Mesendoderm (in vitro differentiated cells): ENCODE measurements at regions not wholly inside any gene's neighbourhood (a gene's known extent, or its start where the extent isn't known, plus 50 kb on each side); places are given as distances from the start of the nearest gene placed in this dataset.

Source experiments
- DNase-seq: peaks from one replicate; pipeline ENCODE4 v3.0.0; 2013
- H2AK5ac ChIP-seq: 2 replicates; pipeline ENCODE4 v1.6.1; 2013; ENCODE audit warnings: low read length, inconsistent platforms
- H2BK120ac ChIP-seq: 2 replicates; pipeline ENCODE4 v1.6.1; 2013; ENCODE audit warnings: low read depth, mild to moderate bottlenecking, low read length, moderate library complexity, mixed read lengths
- H2BK15ac ChIP-seq: replicated peaks from 2 replicates; pipeline ENCODE4 v1.6.1; 2013; ENCODE audit warnings: low read depth, mild to moderate bottlenecking, moderate library complexity
- H2BK5ac ChIP-seq: 2 replicates; pipeline ENCODE4 v1.6.1; 2013; ENCODE audit warnings: low read length, inconsistent platforms
- H3K18ac ChIP-seq: 2 replicates; pipeline ENCODE4 v1.6.1; 2013; ENCODE audit warnings: mild to moderate bottlenecking, low read length, mixed read lengths
- H3K23ac ChIP-seq: one replicate; pipeline ENCODE4 v1.6.1; 2013; ENCODE audit warnings: low read length
- H3K27ac ChIP-seq: 2 replicates; pipeline ENCODE4 v1.5.1; 2013; ENCODE audit warnings: low read depth, mild to moderate bottlenecking, inconsistent platforms, low read length, moderate library complexity
- H3K27me3 ChIP-seq: 2 replicates; pipeline ENCODE4 v1.6.1; 2013; ENCODE audit warnings: low read length, control low read depth, mild to moderate bottlenecking, inconsistent platforms; ENCODE audit not compliant: insufficient read depth, poor library complexity
- H3K36me3 ChIP-seq: 2 replicates; pipeline ENCODE4 v1.6.1; 2013; ENCODE audit warnings: low read length, inconsistent platforms; ENCODE audit not compliant: control insufficient read depth, insufficient read depth
- H3K4ac ChIP-seq: one replicate; pipeline ENCODE4 v1.6.1; 2013; ENCODE audit warnings: low read depth, mild to moderate bottlenecking, low read length, moderate library complexity
- H3K4me1 ChIP-seq: 2 replicates; pipeline ENCODE4 v1.6.1; 2013; ENCODE audit warnings: low read depth, low read length, inconsistent platforms; ENCODE audit not compliant: control insufficient read depth
- H3K4me2 ChIP-seq: 2 replicates; pipeline ENCODE4 v1.6.1; 2013; ENCODE audit warnings: low read length
- H3K4me3 ChIP-seq: 2 replicates; pipeline ENCODE4 v1.5.1; 2013; ENCODE audit warnings: mild to moderate bottlenecking, low read length
- H3K56ac ChIP-seq: one replicate; pipeline ENCODE4 v1.6.1; 2013; ENCODE audit warnings: low read length
- H3K79me1 ChIP-seq: 2 replicates; pipeline ENCODE4 v1.6.1; 2013; ENCODE audit warnings: low read length, inconsistent platforms
- H3K79me2 ChIP-seq: 2 replicates; pipeline ENCODE4 v1.6.1; 2013; ENCODE audit warnings: mild to moderate bottlenecking, low read length; ENCODE audit not compliant: control insufficient read depth, insufficient read depth
- H3K9ac ChIP-seq: 2 replicates; pipeline ENCODE4 v1.6.1; 2013; ENCODE audit warnings: low read length, inconsistent platforms
- H4K5ac ChIP-seq: one replicate; pipeline ENCODE4 v1.6.1; 2013; ENCODE audit warnings: low read length
- H4K8ac ChIP-seq: one replicate; pipeline ENCODE4 v1.6.1; 2013; ENCODE audit warnings: low read depth, mild to moderate bottlenecking, control low read depth, low read length, moderate library complexity
- WGBS: extraction: QIAGEN DNeasy Blood & Tissue Kit; methylation state at CpG from one replicate; pipeline ENCODE4 v1.1.7; 2013; ENCODE audit warnings: low lambda C conversion rate, missing lambda C conversion rate; ENCODE audit not compliant: insufficient coverage; ENCODE audit errors: extremely low coverage; 5-methylcytosine and 5-hydroxymethylcytosine counted together

DNA sequence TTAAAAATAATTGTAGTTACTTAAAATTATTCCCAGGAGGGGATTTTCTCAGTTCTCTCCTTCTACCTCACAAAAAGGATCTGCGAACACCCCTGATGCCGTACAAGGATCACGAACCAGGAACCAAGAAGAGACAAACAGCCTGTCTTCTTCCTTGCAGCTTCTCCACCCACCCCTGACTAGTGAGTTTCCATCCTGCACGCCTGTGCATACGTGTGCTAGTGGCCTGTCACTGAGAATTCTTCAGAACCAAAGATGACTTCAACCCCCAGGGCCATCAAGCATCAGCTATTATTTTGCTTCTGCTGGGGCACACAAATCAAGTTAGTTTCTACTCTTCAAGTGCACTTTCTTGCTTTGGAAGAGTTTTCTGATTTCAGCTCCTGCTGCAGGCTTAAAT is 175.5 kb upstream of the KLF6 start:
- Histone ChIP-seq H3K4me1 (peaks cover 3% of the 10 kb centered on the region), H3K4ac (no peak overlapping the region), H3K79me2 (no peaks in the 10 kb centered on the region), H3K56ac (no peak overlapping the region), H3K23ac (no peak overlapping the region), H4K8ac (no peak overlapping the region), H3K18ac (no peak overlapping the region), H3K27me3 (no peaks in the 10 kb centered on the region), H3K9ac (no peak overlapping the region), H3K36me3 (no peaks in the 10 kb centered on the region), H3K79me1 (no peaks in the 10 kb centered on the region), H3K27ac (no peak overlapping the region), H3K4me2 (no peak overlapping the region), H3K4me3 (no peak overlapping the region), H2BK15ac (no peak overlapping the region), H4K5ac (no peak overlapping the region), H2BK5ac (no peak overlapping the region), H2AK5ac (no peak overlapping the region), H2BK120ac (no peak overlapping the region)
- no CpG with 5 or more reads among the region's 5 CpGs for WGBS
- DNase-seq = peak; percentile 14

DNA sequence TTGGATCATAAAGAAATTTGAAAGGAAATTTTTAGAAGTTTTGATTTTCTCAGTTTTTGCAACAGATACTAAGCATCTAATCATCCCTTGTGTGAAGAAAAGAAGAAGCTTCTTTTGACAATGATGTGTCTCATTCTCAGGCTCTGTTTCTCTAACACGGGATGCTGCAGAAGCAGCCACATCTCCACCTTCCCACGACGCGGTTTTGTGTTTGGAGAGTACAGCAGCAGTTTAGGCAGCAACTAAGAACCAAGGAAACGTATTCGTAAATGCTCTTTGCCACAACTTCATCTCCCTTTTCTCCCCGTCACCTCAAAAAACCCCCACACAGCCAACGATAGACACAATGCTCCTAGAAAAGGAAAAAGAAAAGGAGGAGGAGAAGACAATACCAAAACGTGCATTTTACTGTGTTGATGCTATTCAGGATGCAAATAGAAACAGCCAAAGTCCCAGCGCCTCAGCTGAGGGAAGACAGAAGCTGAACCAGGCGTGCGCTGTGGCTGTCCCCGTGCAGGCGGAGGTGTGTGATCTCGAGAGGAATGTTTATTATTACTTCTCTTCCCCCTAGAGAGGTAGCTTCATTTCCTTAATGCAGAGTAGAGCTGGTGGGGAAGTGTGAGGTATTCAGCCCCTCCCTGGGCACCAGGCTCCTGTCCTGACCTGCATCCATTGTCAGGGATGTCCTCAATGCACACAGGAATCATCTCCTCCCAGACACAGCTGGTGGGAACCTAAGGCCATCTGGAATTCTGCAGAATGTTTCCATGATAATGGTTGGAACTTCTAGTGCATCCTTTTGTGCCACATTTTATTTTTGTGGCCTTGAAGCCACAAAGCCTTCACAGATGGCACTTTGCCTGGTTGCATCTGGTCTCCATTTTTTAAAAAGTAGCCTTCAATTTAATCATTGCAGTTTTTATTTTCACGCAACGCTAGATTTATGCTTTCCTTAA is 174.6 kb upstream of the KLF6 start:
- H3K18ac ChIP-seq = no peak overlapping the region
- no peak overlapping the region for H3K56ac ChIP-seq
- H3K4me2 ChIP-seq = no peak overlapping the region
- no peak overlapping the region for H3K4ac ChIP-seq
- no peak for DNase-seq
- H3K9ac ChIP-seq = no peak overlapping the region
- no peaks in the 10 kb centered on the region for H3K36me3 ChIP-seq
- H3K27ac ChIP-seq = no peak overlapping the region
- H2BK15ac ChIP-seq = no peak overlapping the region
- no peak overlapping the region for H4K8ac ChIP-seq
- H2BK120ac ChIP-seq = no peak overlapping the region
- H3K79me2 ChIP-seq = no peaks in the 10 kb centered on the region
- peaks cover 3% of the 10 kb centered on the region for H3K4me1 ChIP-seq
- H3K4me3 ChIP-seq = no peak overlapping the region
- no peak overlapping the region for H2BK5ac ChIP-seq
- no peaks in the 10 kb centered on the region for H3K79me1 ChIP-seq
- WGBS = no CpG with 5 or more reads among the region's 17 CpGs
- no peaks in the 10 kb centered on the region for H3K27me3 ChIP-seq
- no peak overlapping the region for H3K23ac ChIP-seq
- no peak overlapping the region for H2AK5ac ChIP-seq
- H4K5ac ChIP-seq = no peak overlapping the region

GRCh38 chr10:3958472-3958996 is 173.5 kb upstream of the KLF6 start:
- no peak overlapping the region for H4K8ac ChIP-seq
- no peak overlapping the region for H2AK5ac ChIP-seq
- H2BK120ac ChIP-seq = no peak overlapping the region
- H3K4me3 ChIP-seq = no peak overlapping the region
- no peak overlapping the region for H2BK5ac ChIP-seq
- no peak for DNase-seq
- no peak overlapping the region for H3K4ac ChIP-seq
- no peaks in the 10 kb centered on the region for H3K27me3 ChIP-seq
- no peak overlapping the region for H4K5ac ChIP-seq
- H3K79me2 ChIP-seq = no peaks in the 10 kb centered on the region
- H3K27ac ChIP-seq = no peak overlapping the region
- H2BK15ac ChIP-seq = no peak overlapping the region
- no peak overlapping the region for H3K9ac ChIP-seq
- no peak overlapping the region for H3K18ac ChIP-seq
- peaks cover 3% of the 10 kb centered on the region for H3K4me1 ChIP-seq
- H3K36me3 ChIP-seq = no peaks in the 10 kb centered on the region
- no peak overlapping the region for H3K56ac ChIP-seq
- H3K23ac ChIP-seq = no peak overlapping the region
- no peak overlapping the region for H3K4me2 ChIP-seq
- WGBS = no CpG with 5 or more reads among the region's 4 CpGs
- H3K79me1 ChIP-seq = no peaks in the 10 kb centered on the region

DNA sequence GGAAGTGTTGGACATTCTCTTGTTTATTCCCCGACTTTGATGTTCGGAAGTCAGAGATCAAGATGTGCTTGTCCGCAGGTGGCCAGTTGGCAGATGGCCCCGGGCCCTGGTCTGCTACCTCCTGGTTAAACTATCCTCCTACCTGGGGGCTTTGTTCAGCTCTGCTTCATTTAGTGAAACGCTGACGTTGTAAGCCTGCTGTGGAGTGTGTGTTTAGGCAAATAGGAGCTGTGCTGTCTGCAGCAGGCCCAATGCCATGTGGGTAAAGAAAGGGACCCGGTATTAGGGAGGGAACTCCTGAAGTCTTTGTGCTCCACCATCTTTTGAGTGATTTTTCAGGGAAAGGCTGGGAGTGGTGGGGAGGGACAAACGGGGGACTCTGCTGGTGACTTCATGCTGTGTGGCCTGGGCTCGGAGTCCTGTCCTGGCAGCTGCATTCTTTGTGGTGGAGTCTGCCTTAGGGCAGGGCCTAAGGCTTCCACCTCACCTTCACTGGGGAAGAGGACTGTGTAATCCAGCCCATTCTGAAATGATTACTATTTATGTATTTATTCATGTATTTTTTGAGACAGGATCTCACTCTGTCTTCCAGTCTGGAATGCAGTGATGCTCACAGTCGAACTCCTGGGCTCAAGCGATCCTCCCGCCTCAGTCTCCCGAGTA is 171.1 kb upstream of the KLF6 start:
- Histone ChIP-seq H3K27me3 (no peaks in the 10 kb centered on the region), H4K5ac (no peak overlapping the region), H3K79me1 (no peaks in the 10 kb centered on the region), H3K79me2 (no peaks in the 10 kb centered on the region), H4K8ac (no peak overlapping the region), H2BK15ac (no peak overlapping the region), H3K4ac (no peak overlapping the region), H2BK120ac (no peak overlapping the region), H3K36me3 (no peaks in the 10 kb centered on the region), H2BK5ac (no peak overlapping the region), H3K56ac (no peak overlapping the region), H3K4me1 (peaks cover 2% of the 10 kb centered on the region), H3K9ac (no peak overlapping the region), H3K27ac (no peak overlapping the region), H2AK5ac (no peak overlapping the region), H3K23ac (no peak overlapping the region), H3K18ac (no peak overlapping the region), H3K4me2 (no peak overlapping the region), H3K4me3 (no peak overlapping the region)
- WGBS = no CpG with 5 or more reads among the region's 13 CpGs
- peak; percentile 53 for DNase-seq

DNA sequence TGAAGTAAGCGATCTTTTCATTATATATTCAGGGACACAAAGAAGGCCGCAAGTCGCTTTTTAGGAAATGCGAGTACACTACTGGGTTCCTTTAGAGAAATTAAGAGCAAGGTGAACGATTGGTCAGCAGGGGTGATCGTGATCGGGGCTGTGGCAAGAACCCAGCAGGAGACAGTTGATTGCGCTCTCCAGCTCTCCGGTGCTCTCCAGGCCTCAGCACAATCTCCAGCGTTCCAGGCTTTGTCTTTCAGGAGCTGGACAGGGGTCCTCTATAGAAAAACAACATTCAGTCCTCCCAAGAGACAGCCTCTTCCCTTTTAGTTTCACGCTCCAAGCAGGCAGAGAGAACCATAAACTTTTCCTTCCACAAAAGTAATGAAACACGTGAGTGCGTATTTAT is 170.5 kb upstream of the KLF6 start:
- H3K4me2 ChIP-seq = no peak overlapping the region
- H2BK15ac ChIP-seq = no peak overlapping the region
- no peak overlapping the region for H3K9ac ChIP-seq
- no peak overlapping the region for H3K4ac ChIP-seq
- no CpG with 5 or more reads among the region's 13 CpGs for WGBS
- H4K5ac ChIP-seq = no peak overlapping the region
- H3K27ac ChIP-seq = no peak overlapping the region
- H3K4me1 ChIP-seq = no peaks in the 10 kb centered on the region
- H3K56ac ChIP-seq = no peak overlapping the region
- no peak overlapping the region for H3K4me3 ChIP-seq
- H3K36me3 ChIP-seq = no peaks in the 10 kb centered on the region
- H2AK5ac ChIP-seq = no peak overlapping the region
- H3K18ac ChIP-seq = no peak overlapping the region
- no peaks in the 10 kb centered on the region for H3K79me2 ChIP-seq
- H2BK5ac ChIP-seq = no peak overlapping the region
- H3K27me3 ChIP-seq = no peaks in the 10 kb centered on the region
- H3K23ac ChIP-seq = no peak overlapping the region
- H4K8ac ChIP-seq = no peak overlapping the region
- H2BK120ac ChIP-seq = no peak overlapping the region
- no peaks in the 10 kb centered on the region for H3K79me1 ChIP-seq
- peak; percentile 80 for DNase-seq
